MG63 (cell line): ENCODE measurements at regions not wholly inside any gene's neighbourhood (a gene's known extent, or its start where the extent isn't known, plus 50 kb on each side); places are given as distances from the start of the nearest gene placed in this dataset.
A peak's percentile ranks its signal among the peaks of the same experiment; 100 is the strongest.

Source experiments
- DNase-seq: peaks from one replicate; pipeline ENCODE4 v3.0.0-alpha.2; 2020
- H3K27me3 ChIP-seq: fragments of 250-450 bp; sonication (Bioruptor Pico); 2 replicates; pipeline ENCODE4 v1.5.1; 2020; ENCODE audit warnings: mild to moderate bottlenecking, moderate library complexity
- H3K36me3 ChIP-seq: fragments of 250-450 bp; sonication (Bioruptor Pico); 2 replicates; pipeline ENCODE4 v1.5.1; 2020; ENCODE audit warnings: mild to moderate bottlenecking, moderate library complexity
- H3K4me3 ChIP-seq: fragments of 250-450 bp; sonication (Bioruptor Pico); 2 replicates; pipeline ENCODE4 v1.5.1; 2020; ENCODE audit warnings: mild to moderate bottlenecking, moderate library complexity
- H3K9me3 ChIP-seq: fragments of 250-450 bp; sonication (Bioruptor Pico); 2 replicates; pipeline ENCODE4 v1.5.1; 2020; ENCODE audit warnings: mild to moderate bottlenecking, moderate library complexity

DNA sequence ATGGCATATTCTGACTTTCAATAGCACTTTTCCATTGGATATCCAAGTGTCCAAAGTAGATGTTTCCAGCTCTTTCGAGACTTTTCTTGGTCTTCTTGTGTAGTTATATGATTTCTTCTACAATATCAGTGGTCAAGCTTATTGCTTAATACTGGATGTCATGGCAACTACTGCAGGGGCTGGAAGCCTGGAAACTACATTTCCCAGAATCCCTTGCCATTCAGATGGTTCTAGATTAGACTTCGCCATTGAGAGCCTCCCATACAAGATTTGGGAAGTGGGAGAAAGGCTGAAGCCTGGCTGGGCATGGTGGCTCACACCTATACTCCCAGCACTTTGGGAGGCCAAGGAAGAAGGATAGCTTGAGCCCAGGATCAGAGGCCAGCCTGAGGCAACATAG, 153.6 kb downstream of the C16orf95 start:
- H3K4me3 ChIP-seq: no peak overlapping the region
- no peaks in the 10 kb centered on the region for H3K36me3 ChIP-seq
- DNase-seq: no peak
- H3K9me3 ChIP-seq: no peaks in the 10 kb centered on the region
- no peaks in the 10 kb centered on the region for H3K27me3 ChIP-seq

DNA sequence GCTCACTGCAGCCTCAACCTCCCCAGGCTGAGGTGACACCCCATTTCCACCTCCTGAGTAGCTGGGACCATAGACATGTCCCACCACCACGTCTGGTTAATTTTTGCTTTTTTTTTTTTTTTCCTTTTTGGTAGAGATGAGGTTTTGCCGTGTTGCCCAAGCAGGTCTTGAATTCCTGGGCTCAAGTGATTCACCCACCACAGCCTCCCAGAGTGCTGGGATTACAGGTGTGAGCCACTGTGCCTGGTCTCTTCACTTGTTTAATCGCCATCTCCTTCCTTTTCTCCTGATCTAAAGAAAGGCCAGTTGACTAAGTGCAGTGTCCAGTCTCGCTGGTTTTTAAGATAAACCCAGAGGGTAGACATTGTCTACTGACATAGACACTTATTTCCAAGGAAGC, 152.0 kb downstream of the C16orf95 start:
- Histone ChIP-seq H3K27me3 (no peaks in the 10 kb centered on the region), H3K9me3 (no peaks in the 10 kb centered on the region), H3K4me3 (no peak overlapping the region), H3K36me3 (no peaks in the 10 kb centered on the region)
- DNase-seq: no peak

DNA sequence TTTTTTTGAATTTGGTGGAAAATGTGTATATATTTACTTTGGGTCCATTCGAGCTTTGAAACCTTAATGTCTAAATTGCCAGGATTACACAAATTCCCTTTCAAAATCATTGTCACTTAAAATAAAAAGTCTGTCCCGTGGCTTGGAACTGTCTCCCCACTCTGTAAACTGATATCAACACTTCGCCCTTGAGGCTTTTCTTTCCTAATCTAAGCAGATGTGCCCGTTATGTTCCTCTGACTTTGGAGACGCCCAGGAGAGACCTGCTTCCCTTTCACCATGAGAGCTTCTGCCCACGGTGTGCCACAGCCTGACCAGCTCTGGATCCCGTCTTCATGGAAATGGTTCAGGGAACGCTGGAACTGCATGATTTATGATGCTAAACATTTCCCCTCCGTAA, 151.3 kb downstream of the C16orf95 start:
- no peak for DNase-seq
- Histone ChIP-seq H3K9me3 (no peaks in the 10 kb centered on the region), H3K4me3 (no peak overlapping the region), H3K27me3 (no peaks in the 10 kb centered on the region), H3K36me3 (no peaks in the 10 kb centered on the region)

DNA sequence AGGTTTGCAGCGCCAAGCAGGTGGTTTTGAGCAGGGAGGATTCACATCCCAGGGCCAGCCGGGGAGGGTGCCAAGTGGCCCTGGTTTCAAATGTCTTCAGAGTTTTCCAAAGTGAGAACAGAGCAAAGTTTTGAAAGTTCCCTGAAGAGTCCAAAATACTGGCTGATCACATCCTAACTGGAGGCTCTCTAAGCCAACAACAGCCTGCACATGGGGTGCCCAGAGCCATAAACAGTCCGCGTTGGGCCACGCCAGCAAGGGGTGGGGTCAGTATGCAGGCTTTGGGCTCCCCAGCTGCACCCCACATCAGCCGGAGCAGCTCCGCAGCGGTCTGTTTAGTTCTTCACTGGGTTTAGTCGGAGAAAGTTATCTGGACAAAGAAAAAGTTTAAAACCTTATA, 150.9 kb downstream of the C16orf95 start:
- Histone ChIP-seq H3K9me3 (no peaks in the 10 kb centered on the region), H3K27me3 (no peaks in the 10 kb centered on the region), H3K4me3 (no peak overlapping the region), H3K36me3 (no peaks in the 10 kb centered on the region)
- no peak for DNase-seq

DNA sequence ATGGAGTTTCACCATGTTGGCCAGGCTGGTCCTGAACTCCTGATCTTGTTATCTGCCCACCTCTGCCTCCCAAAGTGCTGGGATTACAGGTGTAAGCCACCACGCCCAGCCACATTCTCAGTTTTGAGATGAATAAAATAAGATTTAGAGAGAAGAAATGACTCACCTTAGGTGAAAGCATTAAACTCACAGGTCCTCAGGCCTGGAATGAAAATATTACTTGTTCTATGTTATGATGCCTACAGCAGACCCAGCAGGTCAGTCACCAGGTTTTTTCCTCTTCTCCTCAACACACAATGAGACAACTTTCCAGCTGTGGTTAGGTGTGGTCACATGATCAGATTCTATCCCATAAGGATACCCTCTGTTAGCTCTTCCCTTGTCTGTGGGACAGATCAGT, 150.3 kb downstream of the C16orf95 start:
- no peaks in the 10 kb centered on the region for H3K9me3 ChIP-seq
- H3K36me3 ChIP-seq: no peaks in the 10 kb centered on the region
- no peak for DNase-seq
- no peak overlapping the region for H3K4me3 ChIP-seq
- H3K27me3 ChIP-seq: no peaks in the 10 kb centered on the region

DNA sequence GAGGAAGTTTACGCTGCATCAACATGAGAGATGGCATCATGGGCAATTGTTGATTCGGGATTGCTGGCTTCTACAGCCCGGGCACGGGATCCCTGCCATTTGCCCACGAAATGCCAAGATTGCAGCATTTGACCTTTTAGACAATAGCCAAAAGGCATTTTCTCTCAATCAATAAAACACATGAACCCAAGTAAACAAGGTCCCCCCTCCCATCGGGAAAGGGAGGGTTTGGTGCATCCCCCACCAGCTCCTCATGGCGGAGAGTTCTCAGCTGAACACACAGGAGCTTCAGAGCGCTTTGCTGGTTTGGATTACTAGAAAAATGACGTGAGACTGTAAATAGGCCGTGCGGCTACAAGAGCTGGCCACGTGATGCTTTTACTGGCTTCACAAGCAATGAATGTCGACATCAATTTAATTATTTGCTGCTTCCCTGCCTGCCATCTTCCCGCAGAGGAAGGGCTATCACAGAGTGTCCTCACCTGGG, 147.6 kb downstream of the C16orf95 start:
- Histone ChIP-seq H3K27me3 (no peaks in the 10 kb centered on the region), H3K36me3 (no peaks in the 10 kb centered on the region), H3K9me3 (no peaks in the 10 kb centered on the region), H3K4me3 (no peak overlapping the region)
- DNase-seq: no peak

DNA sequence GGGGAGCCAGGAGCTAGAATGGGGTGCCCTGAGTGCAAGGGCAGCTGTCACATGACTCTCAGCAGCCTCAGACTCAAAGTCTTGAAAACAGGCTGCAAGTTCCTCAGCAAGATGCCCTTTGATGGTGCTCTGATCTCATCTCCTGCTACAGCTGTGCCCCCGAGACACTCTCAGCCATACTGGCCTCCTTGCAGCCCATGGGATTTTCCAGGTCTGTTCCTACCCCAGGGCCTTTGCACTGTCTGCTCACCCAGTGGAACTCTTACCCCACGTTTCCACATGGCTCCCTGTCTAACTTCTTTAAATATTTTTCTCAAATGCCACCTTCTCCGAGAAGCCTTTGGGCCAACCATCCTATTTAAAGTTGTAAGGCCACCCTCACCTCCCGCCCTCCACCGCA, 146.9 kb downstream of the C16orf95 start:
- no peak for DNase-seq
- no peaks in the 10 kb centered on the region for H3K27me3 ChIP-seq
- no peaks in the 10 kb centered on the region for H3K36me3 ChIP-seq
- H3K4me3 ChIP-seq: no peak overlapping the region
- H3K9me3 ChIP-seq: no peaks in the 10 kb centered on the region

DNA sequence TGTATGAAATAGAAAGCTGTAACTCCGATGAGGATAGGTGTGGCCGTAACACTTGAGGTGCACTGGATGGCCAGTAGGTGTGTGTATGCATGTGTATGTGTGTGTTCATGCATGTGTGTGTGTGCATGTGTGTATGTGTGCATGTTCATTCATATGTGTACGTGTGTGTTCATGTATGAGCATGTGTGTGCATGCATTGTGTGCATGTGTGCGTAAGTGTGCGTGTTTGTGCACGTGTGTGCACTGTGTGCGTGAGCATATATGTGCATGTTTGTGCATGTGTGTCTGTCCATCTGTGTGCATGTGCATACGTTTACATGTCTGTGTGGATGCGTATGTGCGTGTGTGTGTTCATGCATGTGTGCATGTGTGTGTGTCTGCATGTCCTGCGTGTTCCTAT, 145.5 kb downstream of the C16orf95 start:
- no peaks in the 10 kb centered on the region for H3K9me3 ChIP-seq
- no peak overlapping the region for H3K4me3 ChIP-seq

DNA sequence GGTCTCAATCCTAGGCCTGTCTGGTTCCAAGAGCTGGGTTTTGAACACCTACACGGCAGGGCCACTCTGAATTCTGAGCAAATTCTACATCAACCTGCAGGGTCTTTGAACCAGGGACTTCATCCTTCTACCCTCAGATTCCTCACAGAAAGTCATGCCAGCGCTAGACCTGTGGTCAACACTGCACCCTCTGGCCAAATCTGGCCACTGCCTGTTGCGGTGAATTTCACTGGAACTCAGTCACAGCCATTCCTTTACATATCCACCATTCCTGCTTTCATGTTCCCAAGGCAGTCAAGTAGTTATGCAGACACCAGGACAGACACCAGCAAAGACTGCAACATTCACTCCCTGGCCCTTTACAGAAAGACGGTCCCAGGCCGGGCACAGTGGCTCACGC, 144.6 kb downstream of the C16orf95 start:
- no peak for DNase-seq
- Histone ChIP-seq H3K27me3 (no peaks in the 10 kb centered on the region), H3K36me3 (no peaks in the 10 kb centered on the region), H3K9me3 (no peaks in the 10 kb centered on the region), H3K4me3 (no peak overlapping the region)

More for the DNA sequence above, 145.5 kb downstream of the C16orf95 start:
- Histone ChIP-seq H3K27me3 (no peaks in the 10 kb centered on the region), H3K36me3 (no peaks in the 10 kb centered on the region)
- DNase-seq: no peak

DNA sequence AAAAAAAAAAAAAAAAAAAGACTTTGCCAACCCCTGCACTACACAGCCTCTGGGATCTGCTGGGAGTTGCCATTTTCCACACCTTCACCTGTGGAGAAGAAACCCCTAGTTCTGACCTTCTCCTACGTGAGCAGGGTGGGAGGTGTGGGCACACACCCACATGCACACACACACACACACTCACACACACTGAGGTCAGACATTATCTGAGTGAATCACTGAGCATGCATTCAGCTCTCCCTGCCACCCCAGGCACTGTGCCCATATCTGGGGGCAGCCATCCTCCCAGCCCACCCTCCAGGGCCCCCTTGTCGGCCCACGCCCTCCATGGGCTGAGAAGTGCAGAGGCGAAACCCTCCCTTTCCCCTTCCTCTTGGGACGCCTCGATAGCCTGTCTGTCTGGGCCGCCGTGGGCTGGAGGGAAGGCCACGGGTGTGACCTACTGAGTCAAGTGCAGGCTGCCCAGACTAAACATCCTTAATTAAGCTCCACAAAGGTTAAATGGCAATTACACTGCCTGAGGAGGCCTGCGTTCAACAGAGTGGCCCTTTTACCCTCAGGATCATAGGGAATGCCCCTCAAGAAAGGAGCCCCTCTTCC, 143.8 kb downstream of the C16orf95 start:
- H3K9me3 ChIP-seq: no peaks in the 10 kb centered on the region
- H3K4me3 ChIP-seq: no peak overlapping the region
- no peak for DNase-seq
- H3K27me3 ChIP-seq: no peaks in the 10 kb centered on the region
- no peaks in the 10 kb centered on the region for H3K36me3 ChIP-seq

DNA sequence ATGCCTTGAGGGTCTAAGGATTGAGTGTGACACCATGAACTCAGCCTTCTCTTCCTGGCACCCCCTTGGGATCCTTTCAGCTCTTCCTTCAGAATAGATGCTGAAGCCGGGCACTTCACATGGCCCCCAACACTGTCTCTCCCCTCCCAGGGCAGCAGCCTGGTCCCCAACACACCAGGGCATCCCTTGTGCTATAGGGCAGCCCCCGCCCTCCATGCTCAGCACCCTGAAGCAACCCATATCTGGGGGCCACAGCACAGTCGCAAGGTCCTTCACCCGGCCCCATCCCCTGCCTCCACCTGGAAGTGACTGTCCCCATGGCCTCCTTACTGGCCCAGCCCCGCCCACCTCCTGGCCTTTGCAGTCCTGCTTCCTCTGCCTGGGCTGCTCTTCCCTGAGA, 143.1 kb downstream of the C16orf95 start:
- no peaks in the 10 kb centered on the region for H3K27me3 ChIP-seq

DNA sequence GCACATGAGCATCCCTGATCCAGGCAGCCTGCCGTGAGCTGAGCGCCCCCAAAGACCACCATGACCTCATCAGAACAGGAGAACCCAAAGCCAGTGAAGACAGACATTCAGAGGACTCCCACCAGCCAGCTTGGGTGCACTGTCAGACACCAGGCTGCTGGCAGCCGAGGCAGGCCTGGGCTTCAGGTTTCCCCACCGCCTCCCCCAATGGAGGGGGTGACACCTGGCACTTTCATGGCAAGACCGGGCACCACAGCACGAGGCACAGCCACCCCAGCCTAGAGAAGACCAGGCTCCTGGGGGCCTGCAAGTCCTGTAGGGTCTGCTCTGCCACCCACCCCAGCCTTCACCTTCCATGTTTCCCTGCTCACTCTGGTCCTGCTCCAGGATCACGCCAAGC, 140.5 kb downstream of the C16orf95 start:
- H3K27me3 ChIP-seq: no peaks in the 10 kb centered on the region
- H3K4me3 ChIP-seq: no peak overlapping the region
- H3K36me3 ChIP-seq: no peaks in the 10 kb centered on the region
- no peak for DNase-seq
- H3K9me3 ChIP-seq: no peaks in the 10 kb centered on the region

More for the DNA sequence above, 143.1 kb downstream of the C16orf95 start:
- H3K4me3 ChIP-seq: no peak overlapping the region
- no peaks in the 10 kb centered on the region for H3K36me3 ChIP-seq
- DNase-seq: no peak
- no peaks in the 10 kb centered on the region for H3K9me3 ChIP-seq

DNA sequence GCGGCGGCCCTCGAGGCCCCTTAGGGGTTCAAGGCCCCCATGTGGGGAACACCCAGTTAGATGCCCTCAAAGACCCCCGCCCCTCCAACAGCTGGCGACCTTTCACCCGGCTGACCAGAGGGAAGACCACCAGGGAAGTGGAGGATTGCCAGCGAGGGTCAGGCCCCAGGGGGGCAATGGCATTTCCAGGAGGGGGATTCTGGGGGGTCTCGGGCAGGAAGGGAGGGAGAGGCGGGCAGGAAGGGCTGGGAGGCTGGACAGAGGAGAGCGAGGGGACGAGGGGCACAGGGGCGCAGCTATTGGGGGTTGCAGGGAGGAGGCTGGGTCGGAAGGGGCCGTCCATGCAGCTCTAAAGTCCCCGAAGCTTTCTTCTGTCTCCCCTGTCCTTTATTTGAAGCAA, 139.5 kb downstream of the C16orf95 start:
- no peaks in the 10 kb centered on the region for H3K36me3 ChIP-seq
- no peak for DNase-seq
- H3K4me3 ChIP-seq: no peak overlapping the region
- no peaks in the 10 kb centered on the region for H3K9me3 ChIP-seq
- H3K27me3 ChIP-seq: no peaks in the 10 kb centered on the region

DNA sequence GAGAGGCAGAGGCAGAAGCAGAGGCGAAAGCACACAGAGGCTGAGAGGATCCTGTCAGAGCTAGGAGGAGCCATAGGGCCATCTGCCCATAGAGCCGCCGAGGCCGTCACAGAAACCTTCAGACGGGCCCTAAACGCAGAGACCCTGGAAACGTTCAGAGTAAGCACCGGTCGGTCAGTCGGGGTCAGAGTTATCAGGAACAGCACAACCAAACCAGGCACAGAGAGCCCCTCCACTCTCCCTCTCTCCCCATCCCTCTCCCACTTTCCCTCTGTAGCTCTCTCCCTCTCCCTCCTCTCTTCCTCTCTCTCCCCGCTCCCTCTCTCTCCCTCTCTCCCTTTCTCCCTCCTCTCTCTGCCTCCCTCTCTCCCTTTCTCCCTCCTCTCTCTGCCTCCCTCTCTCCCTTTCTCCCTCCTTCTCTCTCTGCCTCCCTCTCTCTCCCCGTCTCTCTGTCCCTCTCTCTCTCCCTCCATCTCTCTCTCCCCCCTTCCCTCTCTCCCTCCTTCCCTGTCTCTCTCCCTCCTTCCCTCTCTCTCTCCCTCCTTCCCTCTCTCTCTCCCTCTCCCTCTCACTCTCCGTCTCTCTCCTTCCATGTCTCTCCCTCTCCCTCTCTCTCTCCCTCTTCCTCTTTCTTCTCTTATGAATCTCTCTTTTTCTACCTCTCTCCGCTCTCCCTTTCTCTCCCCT, 138.9 kb downstream of the C16orf95 start:
- no peak overlapping the region for H3K4me3 ChIP-seq
- no peaks in the 10 kb centered on the region for H3K9me3 ChIP-seq
- no peaks in the 10 kb centered on the region for H3K36me3 ChIP-seq
- no peak for DNase-seq
- H3K27me3 ChIP-seq: no peaks in the 10 kb centered on the region

DNA sequence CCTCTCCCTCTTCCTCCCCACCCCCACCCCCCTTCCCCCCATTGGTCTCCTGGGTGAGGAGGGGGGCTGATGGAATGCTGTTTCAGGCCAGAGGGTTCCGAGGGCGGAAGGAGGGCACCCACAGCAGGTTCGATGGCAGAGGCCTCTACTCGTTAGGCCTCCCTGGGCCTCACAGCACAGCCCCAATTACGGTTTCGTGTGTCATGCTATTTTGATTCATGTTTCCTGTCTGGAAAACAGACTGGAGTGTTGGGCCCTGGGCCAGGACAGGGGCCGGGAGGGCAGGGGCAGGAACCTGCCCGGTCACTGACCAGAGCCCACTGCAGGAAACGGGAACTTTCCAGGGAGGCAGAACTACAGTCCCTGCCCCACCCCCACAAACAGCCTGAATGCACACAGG, 138.2 kb downstream of the C16orf95 start:
- no peaks in the 10 kb centered on the region for H3K36me3 ChIP-seq
- H3K4me3 ChIP-seq: no peak overlapping the region
- DNase-seq: peak; percentile 40
- no peaks in the 10 kb centered on the region for H3K27me3 ChIP-seq
- no peaks in the 10 kb centered on the region for H3K9me3 ChIP-seq

DNA sequence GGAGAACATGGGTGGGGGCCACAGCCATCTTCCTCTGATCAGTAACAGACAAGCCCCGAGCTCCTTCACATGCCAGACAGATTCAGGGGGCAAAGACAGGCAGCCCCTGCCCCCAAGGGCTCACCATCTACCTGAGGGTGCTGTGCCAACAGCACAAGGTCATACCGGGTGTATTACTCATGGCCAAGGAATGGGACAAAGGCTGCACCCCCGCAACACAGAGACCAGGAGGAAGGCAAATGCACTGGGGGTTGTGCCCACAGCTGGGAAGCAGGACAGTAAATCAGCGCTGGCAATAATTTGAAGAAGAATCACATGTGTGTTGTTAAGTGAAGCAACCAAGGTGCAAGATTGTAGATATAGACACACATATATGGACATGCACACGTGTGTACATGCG, 137.1 kb downstream of the C16orf95 start:
- Histone ChIP-seq H3K9me3 (no peaks in the 10 kb centered on the region), H3K4me3 (no peak overlapping the region), H3K36me3 (no peaks in the 10 kb centered on the region), H3K27me3 (no peaks in the 10 kb centered on the region)
- DNase-seq: no peak

DNA sequence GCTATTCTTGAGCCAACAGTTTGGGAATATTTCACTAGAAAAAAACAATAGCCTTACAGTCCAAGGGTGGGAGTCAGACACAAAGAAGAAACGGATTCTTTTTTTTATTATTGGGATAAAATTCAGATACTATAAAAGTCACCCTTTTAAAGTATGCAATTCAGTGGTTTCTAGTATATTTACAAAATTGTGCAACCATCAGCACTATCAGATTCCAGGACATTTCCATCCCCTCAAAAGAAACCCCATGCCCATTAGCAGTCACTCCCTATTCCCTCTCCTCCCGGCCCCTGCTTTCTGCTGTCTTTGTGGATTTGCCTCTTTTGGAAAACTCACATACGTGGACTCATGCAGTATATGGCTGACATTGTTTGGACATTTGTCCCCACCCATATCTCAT, 134.4 kb downstream of the C16orf95 start:
- Histone ChIP-seq H3K4me3 (no peak overlapping the region), H3K9me3 (no peaks in the 10 kb centered on the region), H3K36me3 (no peaks in the 10 kb centered on the region), H3K27me3 (no peaks in the 10 kb centered on the region)
- DNase-seq: no peak

DNA sequence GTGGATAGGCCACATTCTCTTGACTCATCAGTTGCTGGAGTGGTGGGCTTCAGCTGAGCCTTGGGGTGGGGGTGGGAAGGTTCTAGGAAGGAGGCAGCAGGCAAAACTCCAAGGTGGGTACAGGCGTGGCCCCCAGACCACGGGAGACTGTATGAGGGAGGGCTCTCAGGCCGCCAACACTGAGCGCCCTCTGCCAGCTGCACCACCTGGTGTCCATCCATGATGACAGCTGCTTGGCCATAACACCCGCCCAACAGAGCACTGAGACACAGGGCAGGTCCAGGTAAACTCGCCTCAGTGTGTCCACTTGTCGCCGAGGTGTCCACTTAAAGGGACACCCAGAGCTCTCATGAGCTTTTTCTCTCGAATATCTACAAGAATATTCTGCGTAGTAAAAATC, 133.5 kb downstream of the C16orf95 start:
- Histone ChIP-seq H3K9me3 (no peaks in the 10 kb centered on the region), H3K27me3 (no peaks in the 10 kb centered on the region), H3K36me3 (no peaks in the 10 kb centered on the region), H3K4me3 (no peak overlapping the region)
- DNase-seq: no peak
